ENCODE measurements at regions not wholly inside any gene's neighbourhood (a gene's known extent, or its start where the extent isn't known, plus 50 kb on each side); places are given as distances from the start of the nearest gene placed in this dataset.

DNA sequence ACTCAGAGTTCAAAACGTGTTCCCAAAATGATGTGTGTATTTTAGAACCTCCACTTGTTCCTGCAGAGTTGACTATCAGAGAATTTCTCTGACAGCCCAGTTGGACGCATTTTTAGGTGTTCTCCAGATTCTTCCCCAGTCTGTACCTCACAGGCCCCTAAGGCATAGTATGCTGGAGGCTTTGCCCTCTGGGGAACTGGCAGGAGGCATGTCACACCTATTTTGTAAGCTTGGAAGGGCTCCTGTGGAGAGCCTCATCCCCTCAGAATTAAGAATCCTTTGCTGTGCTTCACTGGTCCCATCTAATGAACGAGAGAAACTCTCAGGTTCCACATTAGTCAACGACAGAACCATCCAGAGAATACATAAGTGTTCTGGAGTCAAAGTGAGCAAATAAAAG is 144.1 kb upstream of the SLC30A5 start:
- H3K4me3 ChIP-seq (ENCODE audit: low read depth in 2 of 2, low read length in 2 of 2), result no peak overlapping the region
- in situ Hi-C loops (cut with HindIII; ENCODE audit: low pct_unique_long_range_greater_than_20kb, low sequenced_read_pairs) (no loop called here), intact Hi-C loops (cut with micrococcal nuclease; ENCODE audit: unreplicated experiment) (no loop called here)
- H3K27me3 ChIP-seq (ENCODE audit: control insufficient read depth, insufficient read depth, low read length), result peaks cover 5% of the 10 kb centered on the region; the same call in 1 of the 2 replicates
- no peaks in the 10 kb centered on the region for H3K4me1 ChIP-seq (ENCODE audit: control insufficient read depth, insufficient read depth, low read length)
- no peak for ATAC-seq
- no peak for DNase-seq (ENCODE audit: low read depth, low spot score)
- H3K27ac ChIP-seq (ENCODE audit: low read length), result no peak overlapping the region
- BruUV-seq (replicated peaks), result no TSS peak
- H3K36me3 ChIP-seq (ENCODE audit: control insufficient read depth, insufficient read depth, low read length), result no peaks in the 10 kb centered on the region
- ChIA-PET CTCF (no interaction called here), POLR2A (no interaction called here)
- TF ChIP-seq SIN3A (IDR thresholded peaks at IDR 0.05; ENCODE audit: borderline replicate concordance, insufficient read depth, low read depth, low read length) (no peak), CTCF (IDR thresholded peaks at IDR 0.05) (no peak), POLR2AphosphoS5 (IDR thresholded peaks at IDR 0.05; ENCODE audit: low read depth, low read length) (no peak), TCF7L2 (IDR thresholded peaks at IDR 0.05; ENCODE audit: low read depth, low read length) (no peak)
- TF ChIP-seq, protein P1, sequence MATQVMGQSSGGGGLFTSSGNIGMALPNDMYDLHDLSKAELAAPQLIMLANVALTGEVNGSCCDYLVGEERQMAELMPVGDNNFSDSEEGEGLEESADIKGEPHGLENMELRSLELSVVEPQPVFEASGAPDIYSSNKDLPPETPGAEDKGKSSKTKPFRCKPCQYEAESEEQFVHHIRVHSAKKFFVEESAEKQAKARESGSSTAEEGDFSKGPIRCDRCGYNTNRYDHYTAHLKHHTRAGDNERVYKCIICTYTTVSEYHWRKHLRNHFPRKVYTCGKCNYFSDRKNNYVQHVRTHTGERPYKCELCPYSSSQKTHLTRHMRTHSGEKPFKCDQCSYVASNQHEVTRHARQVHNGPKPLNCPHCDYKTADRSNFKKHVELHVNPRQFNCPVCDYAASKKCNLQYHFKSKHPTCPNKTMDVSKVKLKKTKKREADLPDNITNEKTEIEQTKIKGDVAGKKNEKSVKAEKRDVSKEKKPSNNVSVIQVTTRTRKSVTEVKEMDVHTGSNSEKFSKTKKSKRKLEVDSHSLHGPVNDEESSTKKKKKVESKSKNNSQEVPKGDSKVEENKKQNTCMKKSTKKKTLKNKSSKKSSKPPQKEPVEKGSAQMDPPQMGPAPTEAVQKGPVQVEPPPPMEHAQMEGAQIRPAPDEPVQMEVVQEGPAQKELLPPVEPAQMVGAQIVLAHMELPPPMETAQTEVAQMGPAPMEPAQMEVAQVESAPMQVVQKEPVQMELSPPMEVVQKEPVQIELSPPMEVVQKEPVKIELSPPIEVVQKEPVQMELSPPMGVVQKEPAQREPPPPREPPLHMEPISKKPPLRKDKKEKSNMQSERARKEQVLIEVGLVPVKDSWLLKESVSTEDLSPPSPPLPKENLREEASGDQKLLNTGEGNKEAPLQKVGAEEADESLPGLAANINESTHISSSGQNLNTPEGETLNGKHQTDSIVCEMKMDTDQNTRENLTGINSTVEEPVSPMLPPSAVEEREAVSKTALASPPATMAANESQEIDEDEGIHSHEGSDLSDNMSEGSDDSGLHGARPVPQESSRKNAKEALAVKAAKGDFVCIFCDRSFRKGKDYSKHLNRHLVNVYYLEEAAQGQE (IDR thresholded peaks at IDR 0.05; ENCODE audit: insufficient read depth in 1 of 2, low read depth in 2 of 2, low read length in 1 of 2), result no peak
- no peaks in the 10 kb centered on the region for H3K9me3 ChIP-seq (ENCODE audit: control insufficient read depth, insufficient read depth, low read depth, low read length)

DNA sequence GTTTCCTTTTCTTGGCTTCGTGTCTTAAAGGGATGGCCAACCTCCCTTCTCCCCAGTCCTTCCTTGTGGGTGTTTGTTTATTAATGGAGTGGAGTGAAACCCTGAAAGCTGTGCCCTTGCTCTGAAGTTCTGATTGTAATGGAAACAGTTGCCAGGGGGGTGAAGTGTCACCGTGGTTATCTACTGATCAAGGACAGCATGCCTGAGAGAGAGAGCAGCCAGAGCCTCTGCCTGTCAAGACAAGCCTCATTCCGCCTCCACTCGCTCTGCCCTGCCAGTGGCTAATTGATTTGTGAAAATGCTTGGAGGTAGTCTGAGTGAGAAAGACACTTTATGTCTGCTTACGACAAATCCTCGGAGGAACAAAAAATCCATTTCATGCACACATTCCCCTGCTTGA is 143.7 kb upstream of the SLC30A5 start:
- no peaks in the 10 kb centered on the region for H3K4me1 ChIP-seq (ENCODE audit: control insufficient read depth, insufficient read depth, low read length)
- intact Hi-C loops (cut with micrococcal nuclease; ENCODE audit: unreplicated experiment), result no loop called here
- no peak overlapping the region for H3K4me3 ChIP-seq (ENCODE audit: low read depth in 2 of 2, low read length in 2 of 2)
- no peak for TF ChIP-seq TCF7L2 (IDR thresholded peaks at IDR 0.05; ENCODE audit: low read depth, low read length)
- no peak for TF ChIP-seq SIN3A (IDR thresholded peaks at IDR 0.05; ENCODE audit: borderline replicate concordance, insufficient read depth, low read depth, low read length)
- TF ChIP-seq CTCF (IDR thresholded peaks at IDR 0.05), result no peak
- TF ChIP-seq POLR2AphosphoS5 (IDR thresholded peaks at IDR 0.05; ENCODE audit: low read depth, low read length), result no peak
- TF ChIP-seq, protein P1 (IDR thresholded peaks at IDR 0.05; ENCODE audit: insufficient read depth in 1 of 2, low read depth in 2 of 2, low read length in 1 of 2), result no peak
- POLR2A ChIA-PET, result no interaction called here
- no peaks in the 10 kb centered on the region for H3K36me3 ChIP-seq (ENCODE audit: control insufficient read depth, insufficient read depth, low read length)
- peaks cover 5% of the 10 kb centered on the region; the same call in 1 of the 2 replicates for H3K27me3 ChIP-seq (ENCODE audit: control insufficient read depth, insufficient read depth, low read length)
- H3K27ac ChIP-seq (ENCODE audit: low read length), result no peak overlapping the region
- no peaks in the 10 kb centered on the region for H3K9me3 ChIP-seq (ENCODE audit: control insufficient read depth, insufficient read depth, low read depth, low read length)
- in situ Hi-C loops (cut with HindIII; ENCODE audit: low pct_unique_long_range_greater_than_20kb, low sequenced_read_pairs), result no loop called here
- CTCF ChIA-PET, result no interaction called here
- no peak for ATAC-seq
- DNase-seq (ENCODE audit: low read depth, low spot score), result no peak
- no TSS peak for BruUV-seq (replicated peaks)
